ENCODE measurements at regions not wholly inside any gene's neighbourhood (a gene's known extent, or its start where the extent isn't known, plus 50 kb on each side); places are given as distances from the start of the nearest gene placed in this dataset.
"Not testable (repeated sequence)": the region's sequence is repeated elsewhere in the genome, so short reads cannot be mapped to it uniquely, and the experiment has no call there.

DNA sequence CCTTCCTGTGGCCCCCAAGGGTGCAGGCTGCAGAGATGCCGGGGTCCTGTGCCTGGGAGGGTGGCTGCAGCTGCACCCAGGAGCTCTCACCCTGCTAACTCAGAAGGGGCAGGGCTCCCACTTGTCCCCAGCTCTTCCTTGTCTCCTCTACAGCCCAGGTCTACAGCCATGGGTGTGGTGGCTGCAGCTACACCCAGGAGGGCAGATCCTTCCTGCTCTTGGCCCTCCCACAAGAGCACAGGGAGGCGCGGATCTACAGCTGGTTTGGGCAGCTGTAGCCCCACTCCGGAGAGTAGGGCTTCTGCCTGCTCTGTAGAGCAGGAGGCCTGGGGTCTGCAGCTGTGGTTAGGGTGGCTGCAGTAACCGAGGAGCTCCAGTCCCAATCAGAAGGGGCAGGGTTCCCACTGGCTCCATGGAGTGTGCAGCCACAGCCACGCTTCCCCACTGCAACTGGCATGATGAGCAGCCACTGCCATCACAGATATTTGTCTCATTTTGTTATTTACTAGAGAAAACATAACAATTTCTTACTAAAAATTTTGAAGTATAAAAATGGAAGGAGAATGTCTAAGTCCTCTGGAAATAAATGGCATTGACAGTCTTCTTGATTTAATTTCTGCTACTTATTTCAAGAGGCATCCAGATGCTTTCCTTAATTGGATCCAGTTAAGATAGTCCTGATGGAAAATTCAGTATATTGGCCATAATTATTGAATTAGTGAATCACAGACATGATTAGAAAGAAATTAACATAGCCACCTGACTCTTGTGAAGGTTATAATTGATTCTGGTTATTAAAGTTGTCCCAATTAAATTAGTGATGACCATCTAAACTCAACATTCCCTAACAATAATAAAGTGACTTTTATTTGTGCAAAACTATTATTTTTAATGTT, 233.6 kb downstream of the KCNE4 start:
- DNase-seq (ENCODE audit: low read depth in 2 of 2), result no peak

DNA sequence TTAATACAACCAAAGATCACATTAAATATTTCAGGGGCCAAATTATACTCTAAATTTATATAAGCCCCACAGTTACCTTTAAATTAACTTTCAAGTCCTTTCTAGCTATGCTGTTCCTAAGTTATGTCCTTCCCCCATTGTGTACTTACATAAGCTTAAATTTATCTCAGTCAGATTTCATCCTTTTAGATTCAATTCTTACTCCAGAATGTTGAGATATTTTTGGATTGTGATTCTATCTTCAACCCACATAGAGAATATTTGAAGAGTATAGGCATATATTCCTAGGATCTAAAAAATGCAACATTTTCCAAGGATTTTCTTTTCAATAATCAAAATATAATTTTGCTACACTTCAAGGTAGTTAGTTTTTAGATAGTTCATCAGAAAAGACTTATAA, 242.8 kb downstream of the KCNE4 start:
- DNase-seq (ENCODE audit: low read depth in 2 of 2), result no peak

DNA sequence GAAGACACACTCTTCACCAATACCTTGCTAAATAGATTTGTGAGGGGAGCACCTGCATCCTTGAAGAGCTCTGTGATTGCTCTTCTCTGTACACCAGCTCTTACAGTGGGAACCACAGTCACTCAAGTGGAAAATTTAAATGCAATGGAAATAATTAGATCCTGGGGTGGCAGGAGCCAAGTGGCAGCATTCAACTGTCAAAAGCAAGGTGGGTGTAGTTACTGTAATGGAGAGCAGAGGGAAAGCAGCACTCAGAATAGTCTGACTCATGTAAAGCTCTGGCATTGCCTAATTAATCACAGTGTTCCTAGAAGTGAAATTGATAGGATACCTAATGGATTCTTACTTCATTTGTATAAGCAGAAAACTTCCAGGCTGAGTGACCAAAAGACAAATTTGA, 245.8 kb downstream of the KCNE4 start:
- no peak for DNase-seq (ENCODE audit: low read depth in 2 of 2)

DNA sequence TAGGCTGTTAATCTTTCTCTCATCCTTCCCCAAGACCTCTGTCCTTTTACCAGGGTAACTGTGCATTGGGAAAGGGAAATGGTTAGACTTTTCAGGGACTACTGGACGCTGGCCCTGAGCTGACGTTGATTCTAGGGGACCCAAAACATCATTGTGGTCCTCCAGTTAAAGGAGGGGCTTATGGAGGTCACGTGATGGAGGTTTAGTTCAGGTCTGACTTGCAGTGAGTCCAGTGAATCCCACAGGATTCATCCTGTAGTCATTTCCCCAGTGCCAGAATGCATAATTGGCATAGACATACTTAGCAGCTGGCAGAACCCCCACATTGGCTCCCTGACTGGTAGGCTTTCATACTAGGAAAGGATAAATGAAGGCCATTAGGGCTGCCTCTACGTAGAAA, 246.3 kb downstream of the KCNE4 start:
- not testable (repeated sequence) for DNase-seq (ENCODE audit: low read depth in 2 of 2)

DNA sequence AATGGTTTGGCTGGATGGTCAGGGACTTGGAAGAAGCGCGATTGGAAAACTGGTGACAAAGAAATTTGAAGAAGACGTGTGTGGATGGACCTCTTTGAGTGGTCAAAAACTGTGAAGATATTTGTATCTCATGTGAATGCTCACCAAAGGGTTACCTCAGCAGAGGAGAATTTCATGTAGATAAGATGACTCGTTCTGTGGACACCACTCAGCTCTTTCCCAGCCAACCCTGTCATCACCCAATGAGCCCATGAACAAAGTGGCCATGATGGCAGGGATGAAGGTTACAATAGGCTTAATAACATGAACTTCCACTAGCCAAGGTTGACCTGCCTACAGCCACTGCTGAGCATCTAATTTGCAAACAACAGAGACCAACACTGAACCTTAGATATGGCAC, 248.3 kb downstream of the KCNE4 start:
- DNase-seq (ENCODE audit: low read depth in 2 of 2), result no peak

DNA sequence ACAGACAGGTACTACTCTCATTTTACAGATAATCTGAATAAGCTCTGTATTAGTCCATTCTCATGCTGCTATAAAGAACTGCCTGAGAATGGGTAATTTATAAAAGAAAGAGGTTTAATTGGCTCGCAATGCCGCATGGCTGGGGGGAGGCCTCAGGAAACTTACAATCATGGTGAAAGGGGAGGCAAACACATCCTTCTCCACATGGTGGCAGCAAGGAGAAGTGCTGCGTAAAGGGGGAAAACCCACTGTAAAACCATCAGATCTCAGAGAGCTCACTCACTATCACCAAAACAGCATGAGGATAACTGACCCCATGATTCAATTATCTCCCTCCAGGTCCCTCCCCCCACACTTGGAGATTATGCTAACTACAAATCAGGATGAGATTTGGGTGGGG, 254.4 kb downstream of the KCNE4 start:
- DNase-seq (ENCODE audit: low read depth in 2 of 2), result peak; percentile 42 to 44

DNA sequence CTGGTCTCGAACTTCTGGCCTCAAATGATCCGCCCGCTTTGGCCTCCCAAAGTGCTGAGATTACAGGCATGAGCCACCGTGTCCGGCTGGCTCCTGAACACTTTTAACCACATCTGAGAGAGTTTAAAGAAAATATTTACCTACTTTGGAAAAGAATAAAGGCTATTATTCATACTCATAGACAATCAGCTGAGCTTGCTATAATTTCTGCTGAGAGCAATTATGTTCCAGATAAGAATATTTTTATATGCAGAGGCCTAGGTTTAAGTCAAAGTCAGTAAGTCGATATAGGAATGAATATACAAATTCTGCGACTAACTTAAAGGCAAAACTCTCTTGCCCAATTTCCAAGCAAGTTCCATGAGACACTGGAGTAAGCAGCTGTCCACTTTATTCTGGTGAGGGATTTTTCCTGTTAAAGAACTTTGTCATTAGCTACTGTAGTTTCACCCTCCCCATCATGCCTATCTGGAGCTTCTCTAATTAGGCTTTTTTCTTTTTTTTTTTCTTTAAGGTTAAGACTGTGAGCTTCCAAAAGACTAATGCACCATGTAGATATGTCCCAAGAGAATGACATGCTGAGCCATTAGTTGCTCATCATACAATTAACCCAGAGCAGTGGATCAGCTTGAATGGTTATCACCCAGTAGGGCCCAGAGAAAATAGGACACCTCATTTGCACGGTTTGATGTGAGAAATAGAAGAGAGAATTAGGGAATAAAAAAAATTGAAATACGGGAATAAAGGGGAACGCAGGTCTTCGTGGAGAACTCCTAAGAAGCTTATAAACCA, 260.1 kb downstream of the KCNE4 start:
- no peak for DNase-seq (ENCODE audit: low read depth in 2 of 2)

DNA sequence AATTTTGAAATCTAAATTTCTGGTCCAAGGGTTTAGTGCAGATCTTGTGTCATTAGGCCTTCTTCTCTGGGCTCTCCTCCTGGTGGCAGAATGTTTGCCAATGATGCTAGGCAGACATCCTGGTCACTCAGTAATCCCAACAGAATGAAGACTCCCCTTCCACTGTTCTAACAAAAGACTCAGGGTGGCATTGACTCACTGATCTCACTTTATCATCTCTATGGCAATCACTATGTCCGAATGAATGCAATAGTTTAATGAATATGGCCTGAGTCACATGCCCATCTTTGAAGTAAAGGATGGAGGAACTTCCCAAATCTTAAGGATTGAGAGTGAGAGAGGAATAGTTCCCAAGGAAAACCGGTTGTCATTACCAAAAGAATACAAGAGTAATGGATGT, 261.1 kb downstream of the KCNE4 start:
- DNase-seq (ENCODE audit: low read depth in 2 of 2), result no peak

DNA sequence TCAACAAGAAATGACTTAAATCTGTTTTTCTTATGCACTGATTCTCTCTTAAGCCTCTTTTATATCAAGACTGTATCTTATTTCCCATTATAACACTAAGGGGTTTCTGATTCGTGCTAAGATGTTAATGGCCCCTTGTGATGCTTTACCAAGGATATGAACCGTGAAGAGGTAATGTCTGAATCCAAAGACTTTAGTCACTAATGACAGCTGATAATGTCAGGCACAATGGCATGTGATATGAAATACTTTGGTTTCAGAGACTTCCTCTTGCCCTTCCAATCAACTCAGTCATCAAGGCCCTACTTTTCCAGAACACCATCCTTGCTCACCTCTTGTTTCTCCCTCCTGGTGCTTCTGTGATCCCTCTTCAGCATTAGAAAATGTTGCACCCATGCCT, 262.8 kb downstream of the KCNE4 start:
- DNase-seq (ENCODE audit: low read depth in 2 of 2), result no peak

DNA sequence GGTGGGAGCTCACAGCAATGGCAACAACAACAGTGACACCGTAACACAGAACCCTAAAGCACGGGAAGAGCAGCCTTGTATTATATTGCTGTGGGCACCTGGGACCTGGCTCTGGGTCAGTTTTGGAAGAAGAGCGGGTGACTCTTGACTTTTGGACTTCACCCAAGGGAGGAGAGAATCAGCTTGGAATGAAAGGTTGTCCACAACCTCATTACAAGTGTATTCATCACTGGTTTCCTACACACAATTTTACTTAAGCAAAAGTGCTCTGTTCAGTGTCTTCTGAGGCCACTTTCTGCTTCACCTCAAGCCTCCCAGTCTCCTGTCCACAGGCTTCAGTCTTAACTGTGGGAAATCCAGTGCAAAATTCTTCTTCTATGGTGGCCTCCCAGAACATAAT, 263.8 kb downstream of the KCNE4 start:
- DNase-seq (ENCODE audit: low read depth in 2 of 2), result no peak

DNA sequence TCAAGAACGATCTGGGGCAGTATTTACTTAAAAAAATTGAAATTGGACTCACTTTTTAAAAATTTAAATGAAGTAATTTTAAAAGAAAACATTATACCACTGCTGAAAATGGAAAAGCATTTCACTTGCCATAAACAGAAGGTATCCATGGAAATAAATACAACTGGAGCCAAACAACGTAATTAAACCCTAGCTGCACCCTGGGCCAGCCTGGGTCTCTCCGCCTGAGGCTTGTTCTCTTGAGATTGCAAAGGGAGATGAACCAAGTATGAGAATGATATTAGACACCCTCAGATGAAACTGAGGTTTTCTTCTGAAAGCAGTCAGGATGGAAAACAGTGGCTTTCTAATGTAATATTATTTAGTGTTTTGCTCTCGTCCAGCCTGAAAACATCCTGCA, 264.4 kb downstream of the KCNE4 start:
- DNase-seq (ENCODE audit: low read depth in 2 of 2), result no peak

DNA sequence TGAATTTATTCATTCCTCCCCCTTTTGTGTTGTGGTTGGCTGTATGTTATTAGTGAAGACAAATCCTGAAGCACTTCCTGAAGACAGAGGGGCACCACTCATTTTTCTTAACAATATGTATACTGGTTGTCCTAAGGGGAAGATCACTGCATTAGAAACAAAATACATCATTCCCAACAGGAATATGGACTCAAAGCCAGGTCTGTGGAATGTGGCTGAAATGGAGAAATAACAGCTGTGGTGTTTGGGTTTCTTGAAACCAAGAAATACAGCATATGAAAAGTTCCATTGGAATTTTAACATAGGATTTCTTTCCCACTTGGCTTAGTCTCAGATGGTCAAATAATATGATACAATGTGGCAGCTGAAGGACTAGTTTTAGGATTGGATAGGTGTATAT, 267.6 kb downstream of the KCNE4 start:
- no peak for DNase-seq (ENCODE audit: low read depth in 2 of 2)

DNA sequence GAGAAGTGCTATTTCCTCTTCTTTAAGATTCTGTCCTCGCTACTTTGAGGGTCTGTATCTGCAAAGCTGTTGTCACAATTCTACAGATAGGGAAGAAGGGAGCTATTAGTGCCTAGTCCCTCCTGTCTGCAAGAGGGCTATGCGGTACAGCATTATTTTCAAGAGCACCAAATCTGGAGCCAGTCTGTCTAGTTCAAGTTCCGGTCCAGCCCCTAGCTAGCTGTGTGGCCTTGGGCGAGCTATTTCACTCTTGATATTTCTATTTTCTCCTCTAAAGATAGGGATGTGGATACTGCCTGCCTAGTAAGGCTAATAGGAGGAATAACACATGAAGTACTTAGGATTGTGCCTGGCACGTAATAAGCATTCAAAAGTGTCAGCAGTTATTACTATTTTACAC, 272.4 kb downstream of the KCNE4 start:
- DNase-seq (ENCODE audit: low read depth in 2 of 2), result no peak

DNA sequence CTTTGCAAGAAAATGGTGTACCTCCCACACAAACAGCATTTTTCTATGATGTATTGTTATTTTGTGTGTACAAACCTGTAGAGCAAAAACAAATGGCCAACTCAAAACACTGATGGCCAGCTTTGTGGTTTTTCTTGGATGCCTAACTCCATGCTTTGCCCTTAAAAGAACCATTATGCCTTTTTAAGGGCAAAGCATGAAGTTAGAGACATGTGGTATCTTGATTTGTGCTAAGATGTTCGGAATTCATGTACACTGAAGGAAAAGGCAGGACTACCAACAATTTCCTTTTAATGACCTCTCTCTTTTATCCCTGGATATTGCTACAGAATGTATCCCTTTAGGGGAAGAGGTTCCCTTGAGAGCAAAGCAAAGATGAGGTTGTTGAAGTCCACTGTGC, 273.6 kb downstream of the SCG2 start:
- no peak for DNase-seq (ENCODE audit: low read depth in 2 of 2)

DNA sequence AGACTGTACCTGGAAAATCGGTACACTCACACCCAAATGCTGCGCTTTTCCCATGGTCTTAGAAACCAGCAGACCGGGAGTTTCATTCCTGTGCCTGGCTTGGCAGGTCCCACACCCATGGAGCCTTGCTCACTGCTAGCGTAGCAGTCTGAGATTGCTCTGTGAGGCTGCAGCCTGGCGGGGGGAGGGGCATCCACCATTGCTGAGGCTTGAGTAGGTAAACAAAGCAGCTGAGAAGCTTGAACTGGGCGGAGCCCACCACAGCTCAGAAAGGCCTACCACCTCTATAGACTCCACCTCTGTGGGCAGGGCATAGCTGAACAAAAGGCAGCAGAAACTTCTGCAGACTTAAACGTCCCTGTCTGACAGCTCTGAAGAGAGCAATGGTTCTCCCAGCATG, 271.4 kb downstream of the SCG2 start:
- not testable (repeated sequence) for DNase-seq (ENCODE audit: low read depth in 2 of 2)

DNA sequence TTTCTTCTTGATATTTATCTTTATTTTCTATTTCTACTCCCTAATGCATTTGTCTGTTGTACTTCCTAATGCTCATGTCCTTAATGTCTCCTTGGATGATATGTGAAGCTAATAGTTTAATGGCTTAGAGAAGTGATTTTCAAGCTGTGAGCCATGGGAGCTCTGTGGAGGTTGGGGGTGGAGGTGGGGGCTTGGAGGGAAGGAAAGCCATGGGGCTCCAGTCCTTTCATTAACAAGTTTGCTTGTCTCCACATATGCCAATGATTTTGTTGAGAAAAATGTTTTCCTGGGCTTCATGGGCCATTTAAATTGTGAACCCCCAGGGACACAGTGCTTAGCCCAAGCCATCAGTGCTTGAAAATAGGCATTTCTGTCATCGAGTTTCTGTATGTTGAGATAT, 264.1 kb downstream of the SCG2 start:
- no peak for DNase-seq (ENCODE audit: low read depth in 2 of 2)

DNA sequence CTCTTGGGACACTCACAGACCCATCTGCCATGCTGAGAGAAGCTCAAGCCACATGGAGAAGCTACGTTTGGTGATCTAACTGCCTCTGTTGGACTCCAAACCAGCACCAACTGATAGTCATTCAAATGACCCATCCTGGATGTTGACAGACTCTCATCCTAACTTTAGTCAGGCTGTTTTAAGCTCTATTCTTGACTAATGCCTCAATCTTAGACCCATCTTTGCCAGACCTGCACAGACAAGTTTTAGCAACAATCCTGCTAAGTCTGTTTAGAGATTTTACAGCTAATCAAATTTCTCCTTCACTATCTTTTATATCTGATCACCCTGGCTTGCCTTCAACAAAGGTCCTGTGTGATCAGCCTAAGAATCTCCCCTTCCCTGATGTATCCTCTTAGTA, 245.1 kb downstream of the SCG2 start:
- DNase-seq (ENCODE audit: low read depth in 2 of 2), result no peak

DNA sequence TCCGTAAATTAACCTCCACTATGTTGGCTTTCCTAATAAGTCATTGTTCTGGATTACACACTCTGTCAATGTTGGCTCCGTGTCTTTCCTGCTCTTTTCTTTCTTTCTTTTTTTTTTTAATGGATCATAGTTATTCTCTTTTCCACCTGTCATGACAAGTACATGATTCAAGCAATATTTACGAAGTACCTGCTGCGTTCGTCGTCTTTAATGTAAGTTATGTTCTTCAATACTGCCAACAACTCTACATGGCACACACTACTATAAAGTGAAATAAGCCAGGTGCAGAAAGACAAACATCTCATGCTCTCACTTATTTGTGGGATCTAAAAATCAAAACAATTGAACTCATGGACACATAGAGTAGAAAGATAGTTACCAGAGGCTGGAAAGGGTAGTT, 239.1 kb downstream of the SCG2 start:
- no peak for DNase-seq (ENCODE audit: low read depth in 2 of 2)

DNA sequence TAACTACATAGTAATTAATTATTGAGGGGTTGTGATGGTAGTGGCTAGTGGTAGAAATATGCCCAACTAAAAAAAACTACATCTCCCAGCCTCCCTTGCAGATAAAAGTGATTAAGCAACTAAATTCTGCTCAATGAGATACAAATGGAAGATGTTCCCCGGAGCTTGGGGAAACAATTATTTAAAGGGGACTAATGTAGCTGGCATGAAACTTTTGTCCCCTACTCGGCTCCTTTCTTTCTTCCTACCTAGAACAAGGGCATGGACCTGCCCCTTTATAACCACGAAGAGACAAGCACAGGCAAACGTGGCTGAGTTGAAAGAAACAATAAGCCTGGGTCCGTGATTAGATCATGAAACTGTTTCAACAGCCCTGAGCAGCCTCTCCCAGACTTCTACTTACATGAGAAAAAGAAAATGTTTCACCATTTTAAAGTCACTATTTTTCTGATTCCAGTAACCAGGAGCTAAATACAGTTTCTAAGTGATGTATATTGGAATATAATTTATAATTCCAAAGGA, 236.9 kb downstream of the SCG2 start:
- no peak for DNase-seq (ENCODE audit: low read depth in 2 of 2)

DNA sequence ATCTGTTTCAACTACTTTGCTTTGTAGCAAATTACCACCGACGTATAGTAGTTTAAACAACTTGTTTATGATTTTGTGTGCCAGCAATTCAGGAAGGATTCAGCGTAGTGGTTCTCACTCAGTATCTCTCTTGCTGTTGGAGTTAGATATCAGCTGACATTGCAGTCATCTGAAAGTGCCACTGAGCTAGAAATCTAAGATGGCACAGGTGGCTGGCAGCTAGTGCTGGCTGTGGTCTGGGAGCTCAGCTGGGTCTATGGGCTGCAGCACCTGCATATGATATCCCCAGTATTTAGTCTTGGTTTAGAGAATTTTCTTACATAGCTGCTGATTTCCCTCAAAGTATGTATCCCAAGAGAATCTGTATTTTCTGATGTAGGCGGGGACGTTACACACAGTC, 235.6 kb downstream of the SCG2 start:
- no peak for DNase-seq (ENCODE audit: low read depth in 2 of 2)

DNA sequence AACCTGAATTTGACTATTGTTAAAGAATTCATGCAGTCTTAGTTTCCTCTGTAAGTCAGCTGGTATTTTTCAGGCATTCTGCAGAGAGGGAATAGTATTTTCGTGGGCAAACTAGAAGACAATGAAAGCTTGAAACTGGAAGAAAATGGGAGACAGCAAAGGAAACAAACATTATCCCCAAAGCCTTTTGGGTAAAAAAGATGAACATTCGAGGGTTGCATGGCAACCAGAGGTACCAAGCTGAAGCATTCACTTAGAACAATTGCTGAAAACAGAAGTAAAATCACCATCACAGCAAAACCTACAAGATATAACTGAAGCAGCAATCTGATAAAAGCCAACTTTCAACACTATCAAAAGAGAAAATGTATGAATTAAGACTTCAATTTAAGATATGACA, 233.7 kb downstream of the SCG2 start:
- DNase-seq (ENCODE audit: low read depth in 2 of 2), result no peak

DNA sequence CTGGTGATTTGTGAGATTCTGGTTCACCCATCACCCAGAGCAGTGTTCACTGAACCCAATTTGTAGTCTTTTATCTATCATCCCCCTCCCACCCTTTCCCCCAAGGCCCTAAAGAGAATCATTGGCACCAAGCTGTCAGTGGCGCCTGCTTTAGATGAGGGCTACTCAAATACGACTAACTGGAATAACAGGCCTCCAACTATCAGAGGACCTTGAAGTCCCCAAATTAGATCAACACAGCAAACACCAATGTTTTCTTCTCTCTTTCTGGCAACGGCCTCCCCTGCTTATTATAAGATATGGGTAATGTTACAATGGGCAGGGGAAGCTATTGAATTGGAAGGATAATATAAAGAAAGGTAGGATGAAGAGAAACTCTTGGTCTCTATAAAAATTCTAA, 232.3 kb downstream of the SCG2 start:
- no peak for DNase-seq (ENCODE audit: low read depth in 2 of 2)

DNA sequence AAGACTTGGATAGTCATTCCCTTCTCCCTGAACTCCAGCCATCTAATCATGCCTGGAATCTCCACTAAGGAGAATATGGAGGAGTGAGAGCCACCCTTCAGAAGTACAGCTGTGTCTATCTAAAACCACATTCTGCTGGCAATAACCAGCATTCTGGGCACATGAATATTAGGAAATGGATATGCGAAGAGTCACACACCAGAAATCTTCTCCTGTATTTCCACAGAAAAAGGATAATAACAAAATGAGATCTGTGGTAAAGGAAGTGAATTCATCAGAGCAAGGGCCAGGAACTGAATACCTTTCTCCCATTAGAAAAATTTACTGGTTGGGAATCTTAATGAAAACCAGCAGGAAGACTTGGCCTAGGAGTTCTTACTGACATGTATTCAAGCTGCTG, 218.8 kb downstream of the SCG2 start:
- DNase-seq (ENCODE audit: low read depth in 2 of 2), result no peak
